AG10803 (cell line): ENCODE measurements at regions not wholly inside any gene's neighbourhood (a gene's known extent, or its start where the extent isn't known, plus 50 kb on each side); places are given as distances from the start of the nearest gene placed in this dataset.

Experiments used
- DNase-seq: peaks from one replicate; pipeline ENCODE4 v3.0.0; 2010; ENCODE audit warnings: low read depth
- H3K4me3 ChIP-seq: 2 replicates; pipeline ENCODE4 v1.5.1; 2011; ENCODE audit warnings: mild to moderate bottlenecking, low read length, control low read depth
- CTCF ChIP-seq: conservative IDR thresholded peaks from 2 replicates; pipeline ENCODE4 v1.5.1; 2011; ENCODE audit warnings: mild to moderate bottlenecking, low read length, control low read depth, inconsistent platforms

- TF ChIP-seq CTCF: no peak
- no peak overlapping the region for H3K4me3 ChIP-seq
- DNase-seq: no peak
These were observed 330.2 kb downstream of the TMEM114 start for GRCh38 chr16:8260140-8260539.

- no peak overlapping the region for H3K4me3 ChIP-seq
- no peak for TF ChIP-seq CTCF
- no peak for DNase-seq
These were observed 331.8 kb downstream of the TMEM114 start for GRCh38 chr16:8258523-8258922.

GRCh38 chr16:8257561-8257960 is 332.8 kb downstream of the TMEM114 start:
- TF ChIP-seq CTCF: no peak
- DNase-seq: no peak
- H3K4me3 ChIP-seq: no peak overlapping the region

GRCh38 chr16:8254405-8254804 is 335.9 kb downstream of the TMEM114 start:
- no peak overlapping the region for H3K4me3 ChIP-seq
- no peak for TF ChIP-seq CTCF
- no peak for DNase-seq

GRCh38 chr16:8253718-8254117 is 336.6 kb downstream of the TMEM114 start:
- TF ChIP-seq CTCF: no peak
- DNase-seq: no peak
- H3K4me3 ChIP-seq: no peak overlapping the region

GRCh38 chr16:8251727-8252126 is 338.6 kb downstream of the TMEM114 start:
- no peak for TF ChIP-seq CTCF
- DNase-seq: no peak
- H3K4me3 ChIP-seq: no peak overlapping the region

- no peak for DNase-seq
- H3K4me3 ChIP-seq: no peak overlapping the region
- TF ChIP-seq CTCF: no peak
These were observed 339.0 kb downstream of the TMEM114 start for GRCh38 chr16:8251298-8251697.
